Right ventricle myocardium superior (tissue), 1 donor: ENCODE measurements at regions not wholly inside any gene's neighbourhood (a gene's known extent, or its start where the extent isn't known, plus 50 kb on each side); places are given as distances from the start of the nearest gene placed in this dataset.

ENCODE experiments used
- ATAC-seq: fragments of 200-7000 bp; cut with Tn5 transposase; one replicate; pipeline ENCODE4 v1.9.1; 2020; ENCODE audit warnings: mild to moderate bottlenecking; ENCODE audit not compliant: poor library complexity
- DNase-seq: peaks from one replicate; pipeline ENCODE4 v3.0.0-alpha.2; 2020
- intact Hi-C: fragments of 100-400 bp; cut with DNase I; formaldehyde crosslinking; loops from one replicate; pipeline ENCODE4 v1.11.2; 2022
- donor health status: DM: no; HTN: yes; CAD: no; lungs with severe emphysema.

DNA sequence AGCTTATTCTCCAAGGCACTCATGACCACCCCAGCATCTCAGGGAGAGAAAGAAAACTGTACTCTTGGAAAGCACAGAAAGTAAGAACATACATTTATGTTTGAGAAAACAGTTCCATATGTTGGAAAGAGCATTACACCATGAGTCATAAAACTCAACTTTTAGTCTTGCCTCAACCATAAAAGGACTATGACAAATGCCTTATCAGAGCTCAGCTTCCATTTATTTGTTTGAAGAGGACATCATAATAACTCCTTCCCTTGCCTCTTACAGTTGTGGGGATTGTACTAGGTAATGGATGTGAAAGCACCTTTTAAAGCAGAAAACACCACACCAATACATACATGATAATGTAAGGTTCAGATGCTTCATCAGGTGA lies 370.8 kb downstream of the LNPK start:
- ATAC-seq, result no peak
- intact Hi-C loops, result no loop called here
- no peak for DNase-seq

DNA sequence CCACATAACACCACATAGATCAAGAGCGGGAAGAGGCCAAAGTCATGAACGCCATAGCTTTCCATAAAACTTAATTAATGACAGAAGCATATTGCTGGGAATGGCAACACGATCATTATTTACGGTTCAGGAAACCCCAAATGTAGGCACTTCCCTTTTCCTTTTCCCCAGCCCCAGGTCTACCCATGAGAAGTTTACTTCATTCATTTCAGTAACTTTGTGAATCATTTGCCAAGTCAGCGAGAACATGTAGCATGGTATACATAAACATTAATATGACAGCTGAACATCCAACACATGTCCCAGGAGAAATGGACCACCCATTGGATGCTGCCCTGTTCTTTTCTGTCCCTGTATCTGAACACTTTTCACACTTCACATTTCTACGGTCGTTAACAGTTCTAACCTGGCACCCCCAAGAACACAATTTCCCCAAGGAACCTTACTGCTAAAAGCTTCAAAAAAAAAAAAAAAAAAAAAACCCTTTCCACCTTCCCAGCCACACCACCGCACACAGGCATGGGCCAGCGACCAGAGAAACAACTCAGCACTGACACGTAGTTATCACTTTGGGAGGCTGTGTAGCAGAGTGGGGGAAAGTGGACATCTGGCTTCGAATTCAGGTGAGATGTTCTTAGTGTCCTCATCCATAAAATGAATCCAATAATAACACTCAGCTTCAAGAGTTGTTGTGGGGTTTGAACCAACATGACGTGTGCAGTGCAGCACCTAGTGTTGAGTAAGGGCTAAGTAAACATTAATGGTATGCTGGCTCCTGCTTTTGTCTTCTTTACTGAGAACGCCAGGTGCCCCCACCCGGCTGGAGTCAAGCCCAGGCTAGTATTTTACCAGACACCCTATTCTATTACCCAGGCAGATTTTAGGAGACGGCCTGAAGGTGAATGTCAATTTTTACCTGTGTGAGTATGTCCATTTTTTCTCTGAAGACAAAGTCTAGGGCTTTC lies 371.5 kb downstream of the LNPK start:
- intact Hi-C loops, result no loop called here
- no peak for DNase-seq
- ATAC-seq, result no peak

DNA sequence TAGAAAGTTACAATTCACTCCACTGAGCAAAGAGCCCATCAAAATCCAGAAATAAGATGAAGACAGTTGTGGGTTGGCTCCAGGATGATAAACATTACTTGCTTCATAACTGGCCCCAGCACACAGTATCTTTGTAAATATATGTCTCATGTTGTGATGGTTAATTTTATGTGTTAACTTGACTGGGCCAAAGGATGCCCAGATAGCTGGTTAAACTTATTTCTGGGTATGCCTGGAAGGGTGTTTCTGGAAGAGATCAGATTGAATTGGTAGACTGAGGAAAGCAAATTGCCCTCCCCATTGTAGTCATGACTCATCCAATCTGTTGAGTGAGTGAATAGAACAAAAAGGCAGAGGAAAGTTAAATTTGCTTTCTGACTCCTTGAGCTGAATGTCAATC lies 373.8 kb downstream of the LNPK start:
- no peak for DNase-seq
- intact Hi-C loops, result no loop called here
- ATAC-seq, result no peak

DNA sequence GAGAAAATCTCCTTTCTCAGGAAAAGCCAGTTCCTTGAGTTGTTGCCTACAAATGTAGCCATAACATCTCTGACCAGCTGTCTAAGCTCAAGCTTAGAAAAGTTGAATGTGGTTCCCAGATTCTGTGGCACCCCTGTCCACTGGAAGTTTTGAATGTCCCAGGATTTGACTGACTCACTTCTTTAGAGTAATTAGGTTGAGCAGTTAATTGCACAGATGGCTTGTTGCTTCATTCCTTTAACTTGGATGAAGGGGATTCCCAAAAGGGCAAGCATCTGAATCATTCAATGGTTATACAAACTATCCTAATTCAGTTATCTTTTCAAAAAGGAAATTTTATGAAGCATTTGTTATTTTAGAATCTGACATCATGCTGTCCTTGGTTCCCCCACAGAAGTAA lies 374.7 kb downstream of the LNPK start:
- DNase-seq, result no peak
- no peak for ATAC-seq
- intact Hi-C loops, result no loop called here

DNA sequence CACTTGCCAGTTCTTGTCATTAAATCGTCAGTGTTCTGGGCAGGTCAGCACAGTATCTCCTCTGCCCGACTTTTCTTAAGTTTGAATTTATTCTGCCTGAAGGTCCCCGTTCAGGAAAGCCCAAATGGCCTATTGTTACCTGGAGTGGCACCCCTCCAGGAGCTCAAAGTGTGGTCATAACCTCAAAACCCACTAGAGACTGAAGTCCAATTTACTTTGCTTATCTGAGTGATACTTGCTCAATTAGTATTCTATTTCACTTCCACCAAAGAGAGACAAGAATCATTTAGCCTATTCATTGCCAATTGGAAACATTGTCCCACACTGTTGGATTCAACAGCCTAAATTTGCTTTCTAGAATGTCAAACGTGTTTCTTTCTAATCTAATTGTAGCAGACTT lies 375.3 kb downstream of the LNPK start:
- ATAC-seq, result no peak
- intact Hi-C loops, result no loop called here
- DNase-seq, result no peak

DNA sequence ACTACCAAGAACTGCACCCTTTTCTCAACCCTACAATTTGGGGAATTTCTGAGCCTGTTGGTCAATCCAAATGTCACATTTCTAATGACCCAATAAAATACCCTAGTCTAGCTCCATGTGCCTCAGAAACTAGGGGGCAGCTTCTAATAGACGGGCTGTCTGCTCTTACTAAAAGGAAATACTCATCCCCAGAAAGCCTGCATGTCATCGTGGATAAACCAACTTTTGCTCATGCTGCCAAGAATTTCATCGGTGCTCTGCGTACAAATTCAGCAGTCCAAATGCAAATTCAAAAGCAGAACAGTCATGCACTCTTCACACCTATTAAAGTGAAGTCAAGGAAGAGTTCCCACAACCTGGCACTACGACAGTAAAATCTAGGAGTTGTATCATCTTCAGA lies 377.3 kb downstream of the LNPK start:
- intact Hi-C loops, result no loop called here
- ATAC-seq, result no peak
- no peak for DNase-seq

DNA sequence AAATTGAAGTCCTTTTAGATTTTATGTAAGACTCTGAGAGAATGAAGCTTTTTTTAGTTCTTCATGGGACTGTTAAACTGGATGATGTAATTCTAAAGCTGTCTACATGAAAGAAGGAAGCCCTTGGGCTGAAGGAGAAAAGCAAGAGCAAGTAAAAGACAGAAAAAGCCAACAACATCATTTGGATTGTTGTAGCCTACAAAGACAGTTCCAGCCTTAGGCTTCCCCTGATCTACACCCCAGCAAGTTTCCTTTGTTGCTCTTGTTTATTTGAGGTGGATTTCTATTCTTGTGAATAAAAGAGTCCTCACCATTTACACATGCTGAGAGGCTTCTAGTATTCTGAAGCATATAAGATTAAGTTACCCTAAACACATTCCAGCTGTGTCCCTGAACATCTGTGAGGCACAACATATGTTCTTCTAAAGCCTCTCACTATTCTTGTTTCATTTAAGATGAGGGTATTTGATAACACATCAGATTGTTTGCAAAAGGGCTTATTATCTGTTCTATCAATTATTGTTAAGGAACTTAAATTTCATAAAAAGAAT lies 377.8 kb downstream of the LNPK start:
- ATAC-seq (no peak), DNase-seq (no peak)
- intact Hi-C loops, result no loop called here

DNA sequence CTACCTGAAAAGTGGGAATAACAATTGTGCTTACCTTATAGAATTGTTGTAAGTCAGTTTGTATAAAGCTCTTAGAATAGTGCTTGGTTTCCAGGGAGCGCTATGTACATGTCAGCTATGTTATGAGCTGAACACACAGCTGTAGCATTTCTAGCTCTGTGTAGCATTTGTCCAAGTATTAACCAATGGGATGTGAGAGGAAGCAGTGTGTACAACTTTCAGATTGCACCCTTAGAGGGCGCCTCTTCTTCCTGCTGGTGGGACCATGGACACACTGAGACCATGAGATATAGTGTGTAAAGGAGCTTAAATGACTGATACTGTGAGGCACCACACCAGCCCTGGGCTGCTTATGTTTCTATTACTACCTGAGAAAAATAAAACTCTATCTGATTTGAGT lies 380.2 kb downstream of the LNPK start:
- intact Hi-C loops, result no loop called here
- ATAC-seq, result no peak
- no peak for DNase-seq

DNA sequence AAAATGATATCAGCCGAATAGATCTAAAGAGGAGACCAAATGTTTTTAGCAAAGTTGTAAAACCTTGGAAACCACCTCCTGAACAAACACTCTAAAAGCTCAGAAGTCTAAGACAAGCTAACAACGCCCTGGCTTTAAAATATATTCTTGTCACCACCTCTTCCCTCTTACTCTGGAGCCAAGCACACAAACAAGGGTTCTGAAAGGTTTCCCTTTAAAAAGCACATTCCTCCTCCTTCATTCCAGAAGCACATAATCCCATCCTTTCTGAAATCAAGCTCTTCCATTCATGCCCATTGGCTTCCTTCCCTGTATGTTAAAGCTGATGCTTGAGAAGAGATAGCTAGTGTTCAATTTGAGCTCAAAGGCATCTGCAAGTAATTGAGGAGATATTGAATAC lies 382.0 kb downstream of the LNPK start:
- no peak for DNase-seq
- intact Hi-C loops, result no loop called here
- no peak for ATAC-seq

DNA sequence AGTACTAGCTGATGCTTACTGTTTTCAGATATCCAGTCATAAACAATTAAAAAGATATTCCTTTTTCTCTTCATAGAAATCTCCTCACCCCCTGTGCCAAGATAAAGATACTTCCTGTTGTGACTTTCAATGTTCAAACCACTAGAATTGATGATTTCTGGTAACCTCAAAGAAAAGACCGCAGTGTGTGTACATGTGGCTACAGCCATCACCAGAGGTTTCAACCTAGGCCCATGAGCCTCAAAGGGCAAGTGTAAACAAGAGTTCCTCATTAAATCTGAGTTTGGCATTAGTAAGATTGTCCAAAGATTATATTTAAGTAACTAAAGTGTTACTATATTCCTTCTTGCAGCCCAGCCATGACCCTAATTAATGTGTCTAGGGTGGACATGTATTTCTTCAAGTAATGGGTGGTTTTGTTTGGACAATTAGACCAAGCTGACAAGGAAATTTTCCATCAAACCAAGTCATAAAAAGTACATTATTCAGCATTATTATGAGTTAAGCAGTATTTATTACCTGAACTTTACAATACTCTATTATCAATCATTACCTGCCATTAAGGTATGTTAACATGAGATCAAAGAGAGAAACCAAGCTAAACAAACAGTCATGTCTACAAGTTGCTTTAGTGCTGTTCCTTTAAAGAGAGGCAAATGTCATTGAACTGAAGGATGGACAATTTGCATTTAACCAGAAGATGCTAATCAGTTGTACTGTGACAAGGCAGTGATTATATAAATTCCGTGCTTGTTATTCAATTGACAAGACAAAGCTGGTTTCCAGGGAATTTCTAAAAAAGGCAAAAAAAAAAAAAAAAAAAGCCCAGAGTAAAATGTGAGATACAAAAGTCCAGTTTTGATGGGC lies 382.7 kb downstream of the LNPK start:
- intact Hi-C loops, result no loop called here
- ATAC-seq, result no peak
- no peak for DNase-seq

DNA sequence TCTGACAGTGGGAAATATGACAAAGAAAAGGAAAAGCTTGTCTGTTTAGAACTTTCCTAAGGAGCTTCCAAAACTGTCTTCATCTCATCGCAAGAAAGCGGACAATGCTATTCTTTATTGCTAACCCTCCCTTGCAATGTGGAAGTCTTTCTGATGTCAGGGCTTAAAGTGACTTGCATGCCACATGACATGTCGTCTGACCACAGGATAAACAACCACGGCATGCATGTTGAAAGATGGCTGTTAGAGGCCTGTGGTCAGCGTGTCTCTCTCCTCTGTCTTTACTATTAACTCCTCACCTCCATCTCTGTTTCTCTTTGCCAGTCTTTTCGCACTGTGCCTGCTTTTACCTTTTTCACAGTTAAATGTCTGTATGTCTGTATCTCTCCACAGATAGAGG lies 389.8 kb downstream of the LNPK start:
- ATAC-seq, result no peak
- intact Hi-C loops, result no loop called here

DNA sequence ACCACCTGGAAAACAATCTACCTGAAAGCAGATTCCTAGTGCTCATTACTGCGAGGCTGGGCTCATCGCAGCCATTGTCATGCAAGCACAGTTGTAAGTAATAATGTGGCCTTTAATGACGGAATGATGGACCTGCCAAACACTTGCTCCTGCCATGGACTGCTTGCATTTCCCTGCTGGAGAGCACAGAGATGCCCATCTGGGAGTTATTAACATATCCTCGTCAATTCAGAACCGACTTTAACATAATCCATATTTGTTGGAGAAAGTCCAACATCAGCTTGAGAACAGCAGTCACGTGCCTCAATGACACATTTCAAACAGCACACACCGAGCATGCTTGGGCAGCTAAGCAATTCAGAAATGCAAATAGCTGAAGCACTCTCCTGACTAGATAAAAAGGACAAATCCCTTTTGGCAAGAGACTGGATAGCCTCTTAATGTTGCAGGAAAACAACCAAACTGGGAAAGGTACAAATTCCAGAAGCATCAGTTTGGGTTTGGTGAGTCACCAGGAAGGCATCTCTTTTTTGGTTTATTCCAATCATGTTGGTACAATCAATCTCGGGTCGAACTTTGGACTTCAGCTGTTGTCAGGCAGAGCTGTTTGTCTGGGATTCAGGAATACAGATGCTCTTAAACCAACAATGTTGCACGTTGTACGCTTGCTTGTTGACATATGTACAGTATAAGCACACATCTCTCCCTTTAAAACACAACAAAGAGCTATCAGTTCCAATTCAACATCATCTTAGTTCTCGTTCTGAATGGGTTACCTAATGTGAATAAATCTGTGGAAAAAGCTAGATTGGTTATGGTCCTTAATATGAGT lies 395.8 kb downstream of the LNPK start:
- intact Hi-C loops, result no loop called here

More for the DNA sequence above, 389.8 kb downstream of the LNPK start:
- DNase-seq, result no peak

DNA sequence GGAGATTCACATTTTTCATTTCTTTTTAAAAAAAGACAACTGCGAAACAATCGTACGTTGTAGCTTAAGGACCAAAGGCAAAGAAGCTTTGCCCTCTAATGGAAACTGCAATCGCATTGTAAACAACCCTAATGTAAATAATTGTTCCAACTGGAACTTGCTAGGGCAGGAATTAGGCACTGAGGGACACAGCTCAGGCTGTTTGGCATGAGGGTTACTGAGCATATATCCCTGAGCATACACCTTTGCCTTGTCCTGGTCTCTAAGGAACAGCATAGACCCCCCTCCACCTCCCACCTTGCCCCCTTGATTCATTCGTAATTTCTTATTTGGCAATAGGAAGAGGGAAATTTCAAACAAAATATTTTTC lies 396.4 kb downstream of the LNPK start:
- no peak for DNase-seq
- intact Hi-C loops, result no loop called here
- no peak for ATAC-seq

More for the DNA sequence above, 395.8 kb downstream of the LNPK start:
- ATAC-seq (no peak), DNase-seq (no peak)

DNA sequence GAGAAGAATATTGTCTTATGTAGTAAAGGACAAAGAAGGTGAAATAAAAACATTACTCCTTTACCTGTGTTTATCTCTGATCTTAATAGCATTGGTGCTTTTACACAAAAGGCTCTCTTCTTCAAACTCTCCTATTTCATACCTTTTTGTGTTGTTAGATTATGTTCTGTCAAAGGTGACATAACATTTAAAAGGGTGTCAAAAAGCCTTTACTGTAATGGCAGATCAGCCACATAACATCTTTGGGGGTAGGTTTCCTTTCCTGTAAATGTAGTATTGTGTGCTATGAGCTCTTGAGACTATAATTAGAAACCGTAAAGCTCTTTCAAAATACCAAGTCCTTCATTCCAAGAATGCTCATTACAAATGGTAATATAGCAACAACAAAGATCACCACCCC lies 400.1 kb downstream of the LNPK start:
- ATAC-seq, result no peak
- intact Hi-C loops, result no loop called here
- no peak for DNase-seq

DNA sequence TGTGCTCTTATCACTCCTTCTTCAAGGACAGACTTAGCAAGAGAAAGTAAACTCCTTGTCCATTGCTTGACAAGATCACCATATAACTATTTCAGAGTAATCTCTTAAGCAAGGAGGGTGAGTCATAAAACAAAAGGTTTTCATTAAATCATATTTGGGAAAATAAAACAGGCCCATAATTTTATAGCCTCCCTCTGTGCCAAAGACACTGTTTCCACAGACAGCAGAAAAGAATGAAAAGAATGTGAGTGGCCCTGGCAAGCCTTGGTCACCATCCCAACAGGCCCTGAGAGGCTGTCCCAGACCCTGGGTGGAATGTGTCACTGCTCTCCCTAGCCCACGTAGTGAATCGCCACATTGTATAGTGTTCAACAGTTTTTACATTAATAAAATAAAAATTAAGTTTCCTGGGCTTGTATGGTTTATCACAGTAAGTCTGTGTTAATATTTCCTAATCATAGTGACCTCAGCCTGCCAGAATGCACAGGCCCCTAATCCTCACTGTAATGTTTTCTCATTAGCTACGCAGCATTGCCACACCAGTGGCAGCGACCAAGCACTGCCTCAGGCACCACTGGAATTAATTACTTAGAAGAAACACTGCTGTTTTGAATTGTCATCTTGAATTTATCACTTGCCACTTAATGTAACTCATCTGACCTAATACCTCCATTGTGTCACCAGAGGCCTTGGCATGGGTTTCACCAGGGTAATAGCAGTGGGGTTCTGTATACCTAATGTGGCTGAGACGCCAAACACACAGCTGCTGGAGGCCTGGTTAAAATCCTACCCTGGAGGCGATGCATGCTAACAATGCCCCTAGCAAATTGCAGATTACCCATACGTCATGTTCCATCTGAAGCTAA lies 401.9 kb downstream of the LNPK start:
- peak; percentile 41 for DNase-seq
- intact Hi-C loops, result no loop called here
- peak; percentile 90 for ATAC-seq

DNA sequence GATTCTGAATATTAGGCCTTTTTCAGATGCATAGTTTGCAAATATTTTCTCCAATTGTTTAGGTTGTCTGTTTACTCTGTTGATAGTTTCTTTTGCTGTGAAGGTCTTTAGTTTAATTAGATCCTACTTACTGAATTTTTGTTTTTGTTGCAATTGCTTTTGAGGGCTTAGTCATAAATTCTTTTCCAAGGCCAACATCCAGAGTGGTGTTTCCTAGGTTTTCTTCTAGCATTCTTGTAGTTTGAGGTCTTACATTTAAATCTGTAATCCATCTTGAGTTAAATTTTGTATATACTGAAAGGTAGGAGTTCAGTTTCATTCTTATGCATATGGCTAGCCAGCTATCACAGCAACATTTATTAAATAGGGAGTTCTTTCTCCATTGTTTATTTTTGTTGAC lies 404.8 kb downstream of the LNPK start:
- intact Hi-C loops, result no loop called here
- ATAC-seq (no peak), DNase-seq (no peak)

DNA sequence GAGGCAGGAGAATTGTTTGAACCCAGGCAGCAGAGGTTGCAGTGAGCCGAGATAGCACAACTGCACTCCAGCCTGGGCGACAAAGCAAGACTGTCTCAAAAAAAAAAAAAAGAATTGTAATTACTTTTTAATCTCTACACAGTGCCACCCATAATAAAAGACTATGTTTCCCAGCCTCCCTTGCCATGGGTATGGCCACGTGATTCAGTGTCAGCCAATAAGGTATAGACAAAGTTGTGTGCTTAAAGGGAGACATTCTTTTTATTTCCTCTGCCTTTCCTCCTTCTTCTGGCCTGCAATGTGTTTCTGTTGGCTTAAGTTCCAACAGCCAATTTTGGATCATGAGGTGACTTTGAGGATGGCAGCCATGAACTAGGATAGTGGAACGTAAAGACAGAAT lies 406.9 kb downstream of the LNPK start:
- ATAC-seq, result no peak
- intact Hi-C loops, result no loop called here

More for the DNA sequence above, 406.9 kb downstream of the LNPK start:
- no peak for DNase-seq
